IMR-90 (cell line): ENCODE measurements at regions not wholly inside any gene's neighbourhood (a gene's known extent, or its start where the extent isn't known, plus 50 kb on each side); places are given as distances from the start of the nearest gene placed in this dataset.
"Not testable (repeated sequence)": the region's sequence is repeated elsewhere in the genome, so short reads cannot be mapped to it uniquely, and the experiment has no call there.

ENCODE experiments used
- ATAC-seq: fragments of 200-7000 bp; cut with Tn5 transposase; 2 replicates; pipeline ENCODE4 v1.9.1; 2020; ENCODE audit warnings: low read depth, mild to moderate bottlenecking, moderate library complexity
- BruUV-seq: library from RNA; stranded (reverse); fragments of 400-500 nt; replicated peaks from 2 replicates; lab custom pipeline; 2021; lab: Mats Ljungman, UMichigan
- CTCF ChIA-PET: fragments of 300-600 bp; formaldehyde crosslinking; extraction: SDS; loops from one replicate; lab custom pipeline; 2021; ENCODE audit warnings: antibody characterized with exemption; lab: Yijun Ruan, JAX
- POLR2A ChIA-PET: fragments of 300-600 bp; sonication (Branson Sonifier 250); formaldehyde crosslinking; loops from one replicate; lab custom pipeline; 2022; ENCODE audit warnings: antibody characterized with exemption; ENCODE audit not compliant: unreplicated experiment; lab: Charles Lee
- DNase-seq: peaks from one replicate; pipeline ENCODE4 v3.0.0; 2013
- H2AFZ ChIP-seq: replicated peaks from 2 replicates; pipeline ENCODE3; 2013; ENCODE audit warnings: low read length, mild to moderate bottlenecking; ENCODE audit not compliant: poor library complexity
- H2AK5ac ChIP-seq: 2 replicates; pipeline ENCODE4 v1.6.1; 2013; ENCODE audit warnings: low read depth, low read length, inconsistent platforms
- H2AK9ac ChIP-seq: replicated peaks from 2 replicates; pipeline ENCODE3; 2013; ENCODE audit warnings: mild to moderate bottlenecking, low read depth, low read length, moderate library complexity; ENCODE audit not compliant: poor library complexity
- H2BK120ac ChIP-seq: 2 replicates; pipeline ENCODE4 v1.6.1; 2013; ENCODE audit warnings: low read depth, low read length, inconsistent platforms
- H2BK15ac ChIP-seq: 3 replicates; pipeline ENCODE4 v1.6.1; 2013; ENCODE audit warnings: low read depth, low read length, inconsistent platforms
- H2BK20ac ChIP-seq: 2 replicates; pipeline ENCODE4 v1.6.1; 2013; ENCODE audit warnings: low read depth, mild to moderate bottlenecking, inconsistent platforms, low read length, moderate library complexity
- H2BK5ac ChIP-seq: 2 replicates; pipeline ENCODE4 v1.6.1; 2013; ENCODE audit warnings: mild to moderate bottlenecking, low read depth, low read length, inconsistent platforms; ENCODE audit not compliant: poor library complexity, severe bottlenecking
- H3K14ac ChIP-seq: replicated peaks from 2 replicates; pipeline ENCODE4 v1.6.1; 2013; ENCODE audit warnings: low read depth, low read length, inconsistent platforms
- H3K18ac ChIP-seq: 2 replicates; pipeline ENCODE4 v1.6.1; 2013; ENCODE audit warnings: low read depth, low read length, control low read depth
- H3K23ac ChIP-seq: 2 replicates; pipeline ENCODE4 v1.6.1; 2013; ENCODE audit warnings: low read depth, low read length, inconsistent platforms
- H3K27ac ChIP-seq: 2 replicates; pipeline ENCODE4 v1.5.1; 2013; ENCODE audit warnings: mild to moderate bottlenecking, control low read depth, low read length; ENCODE audit not compliant: insufficient read depth
- H3K27me3 ChIP-seq: 2 replicates; pipeline ENCODE4 v1.6.1; 2013; ENCODE audit warnings: low read length; ENCODE audit not compliant: control insufficient read depth, insufficient read depth
- H3K36me3 ChIP-seq: 2 replicates; pipeline ENCODE4 v1.6.1; 2013; ENCODE audit warnings: low read length, mixed read lengths; ENCODE audit not compliant: control insufficient read depth, insufficient read depth
- H3K4ac ChIP-seq: 2 replicates; pipeline ENCODE4 v1.6.1; 2013; ENCODE audit warnings: low read depth, low read length, inconsistent platforms
- H3K4me1 ChIP-seq: 2 replicates; pipeline ENCODE4 v1.6.1; 2013; ENCODE audit warnings: low read length, mixed read lengths; ENCODE audit not compliant: control insufficient read depth, insufficient read depth
- H3K4me2 ChIP-seq: 2 replicates; pipeline ENCODE4 v1.6.1; 2013; ENCODE audit warnings: low read depth, mild to moderate bottlenecking, control low read depth, low read length, moderate library complexity
- H3K4me3 ChIP-seq: 2 replicates; pipeline ENCODE4 v1.5.1; 2013; ENCODE audit warnings: low read depth, mild to moderate bottlenecking, control low read depth, low read length, moderate library complexity; ENCODE audit not compliant: insufficient read depth
- H3K56ac ChIP-seq: 2 replicates; pipeline ENCODE4 v1.6.1; 2013; ENCODE audit warnings: low read length, inconsistent platforms; ENCODE audit not compliant: insufficient read depth; ENCODE audit errors: extremely low read depth
- H3K79me1 ChIP-seq, 2 experiments: 2 replicates each; pipeline ENCODE4 v1.6.1; 2013; ENCODE audit warnings: low read length in 2 of 2, inconsistent platforms in 1 of 2, low read depth in 1 of 2
- H3K9ac ChIP-seq: 2 replicates; pipeline ENCODE4 v1.6.1; 2013; ENCODE audit warnings: low read depth, low read length, control low read depth
- H3K9me1 ChIP-seq: 2 replicates; pipeline ENCODE4 v1.6.1; 2013; ENCODE audit warnings: low read length, inconsistent platforms; ENCODE audit not compliant: insufficient read depth
- H3K9me3 ChIP-seq: 2 replicates; pipeline ENCODE4 v1.6.1; 2013; ENCODE audit warnings: low read length; ENCODE audit not compliant: control insufficient read depth, insufficient read depth
- H4K20me1 ChIP-seq: 2 replicates; pipeline ENCODE4 v1.6.1; 2013; ENCODE audit warnings: low read length, inconsistent platforms; ENCODE audit not compliant: insufficient read depth
- H4K5ac ChIP-seq: 2 replicates; pipeline ENCODE4 v1.6.1; 2013; ENCODE audit warnings: mild to moderate bottlenecking, low read depth, low read length, control low read depth
- H4K8ac ChIP-seq, 2 experiments: 2 replicates each; pipeline ENCODE4 v1.6.1; 2013; ENCODE audit warnings: low read depth in 2 of 2, low read length in 2 of 2, control low read depth in 1 of 2, inconsistent platforms in 1 of 2
- H4K91ac ChIP-seq: 2 replicates; pipeline ENCODE4 v1.6.1; 2013; ENCODE audit warnings: low read depth, low read length, inconsistent platforms; ENCODE audit not compliant: insufficient read depth
- WGBS, 2 experiments: methylation state at CpG; one replicate each; pipeline versions ENCODE4 v1.1.5 to v1.1.7; 2013; ENCODE audit warnings: missing lambda C conversion rate in 2 of 2; ENCODE audit not compliant: insufficient read length in 1 of 2; ENCODE audit errors: extremely low coverage in 2 of 2; 5-methylcytosine and 5-hydroxymethylcytosine counted together
- dilution Hi-C: fragments of 300-500 bp; cut with HindIII; formaldehyde crosslinking; loops from one replicate; pipeline ENCODE4 v1.14.3; 2018; ENCODE audit warnings: low sequenced_read_pairs; ENCODE audit not compliant: unreplicated experiment
- in situ Hi-C: fragments of 300-500 bp; cut with MboI; formaldehyde crosslinking; loops from 3 replicates; pipeline ENCODE4 v1.14.3; 2019; ENCODE audit warnings: low sequenced_read_pairs, inconsistent platforms, mixed read lengths
- intact Hi-C: fragments of 100-400 bp; cut with micrococcal nuclease; formaldehyde crosslinking; loops from 2 replicates; pipeline ENCODE4 v1.10.0; 2022

- H3K9me1 ChIP-seq, H2BK20ac ChIP-seq, H3K9me3 ChIP-seq, H3K79me1 ChIP-seq, H3K18ac ChIP-seq, H3K4me3 ChIP-seq, H2BK5ac ChIP-seq, H2AFZ ChIP-seq, H2BK15ac ChIP-seq, H2BK120ac ChIP-seq, H4K91ac ChIP-seq, H2AK5ac ChIP-seq, intact Hi-C loops, H3K14ac ChIP-seq, DNase-seq, H4K20me1 ChIP-seq, H3K36me3 ChIP-seq, H3K27me3 ChIP-seq, H2AK9ac ChIP-seq, H3K4me1 ChIP-seq, dilution Hi-C loops, H3K9ac ChIP-seq, H3K4me2 ChIP-seq, ATAC-seq, H3K56ac ChIP-seq, H4K8ac ChIP-seq, BruUV-seq, in situ Hi-C loops, POLR2A ChIA-PET, CTCF ChIA-PET, H3K4ac ChIP-seq, H4K5ac ChIP-seq, H3K27ac ChIP-seq, H3K23ac ChIP-seq: not testable (repeated sequence)
- 61 to 100% methylated on average over 4 to 12 of the region's 18 CpGs for WGBS, 2 experiments
Observed at GRCh38 chr16:46398559-46398958, 222.6 kb downstream of the SHCBP1 start.

GRCh38 chr16:46396883-46397270 lies 224.3 kb downstream of the SHCBP1 start:
- H3K27ac ChIP-seq, H3K4me3 ChIP-seq, dilution Hi-C loops, H3K4ac ChIP-seq, H3K4me1 ChIP-seq, H3K27me3 ChIP-seq, H4K20me1 ChIP-seq, intact Hi-C loops, H3K79me1 ChIP-seq, H4K8ac ChIP-seq, H2AFZ ChIP-seq, CTCF ChIA-PET, H3K18ac ChIP-seq, H3K14ac ChIP-seq, H2AK9ac ChIP-seq, H4K91ac ChIP-seq, H2BK15ac ChIP-seq, H3K9ac ChIP-seq, ATAC-seq, in situ Hi-C loops, H3K56ac ChIP-seq, H2AK5ac ChIP-seq, H3K36me3 ChIP-seq, H4K5ac ChIP-seq, H3K9me1 ChIP-seq, H3K4me2 ChIP-seq, H2BK5ac ChIP-seq, H2BK120ac ChIP-seq, BruUV-seq, H3K9me3 ChIP-seq, H2BK20ac ChIP-seq, POLR2A ChIA-PET, H3K23ac ChIP-seq: not testable (repeated sequence)
- 56% methylated on average over 14 of the region's 18 CpGs; no CpG with 5 or more reads in 1 of the 2 experiments for WGBS, 2 experiments
- peak; percentile 10 for DNase-seq
